GM21723 (cell line): ENCODE measurements at regions not wholly inside any gene's neighbourhood (a gene's known extent, or its start where the extent isn't known, plus 50 kb on each side); places are given as distances from the start of the nearest gene placed in this dataset.

Experiments
- ATAC-seq: cut with Tn5 transposase; IDR thresholded peaks from one replicate; pipeline ENCODE4 v1.9.1; 2021; ENCODE audit warnings: mild to moderate bottlenecking, moderate library complexity; ENCODE audit not compliant: unreplicated experiment

DNA sequence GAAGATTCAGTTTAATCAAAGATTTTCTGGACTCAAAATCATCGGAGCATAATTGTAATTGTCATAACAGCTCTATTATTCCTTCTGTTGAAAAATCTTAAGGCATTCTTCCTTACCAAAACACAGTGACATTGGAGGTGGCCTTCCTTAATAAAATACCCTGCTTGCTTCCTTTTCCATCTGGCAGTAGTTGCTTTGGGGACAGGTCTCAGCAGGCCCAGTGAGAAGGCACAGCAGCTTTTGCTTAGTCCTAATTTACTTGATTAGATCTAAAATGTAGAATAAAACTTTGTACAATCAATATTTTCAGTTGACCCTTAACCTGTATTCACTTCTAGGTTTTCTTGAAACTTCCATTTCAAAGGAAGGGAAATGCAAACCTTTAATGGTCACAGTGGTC, 471.6 kb downstream of the PCDH20 start:
- ATAC-seq: no peak

DNA sequence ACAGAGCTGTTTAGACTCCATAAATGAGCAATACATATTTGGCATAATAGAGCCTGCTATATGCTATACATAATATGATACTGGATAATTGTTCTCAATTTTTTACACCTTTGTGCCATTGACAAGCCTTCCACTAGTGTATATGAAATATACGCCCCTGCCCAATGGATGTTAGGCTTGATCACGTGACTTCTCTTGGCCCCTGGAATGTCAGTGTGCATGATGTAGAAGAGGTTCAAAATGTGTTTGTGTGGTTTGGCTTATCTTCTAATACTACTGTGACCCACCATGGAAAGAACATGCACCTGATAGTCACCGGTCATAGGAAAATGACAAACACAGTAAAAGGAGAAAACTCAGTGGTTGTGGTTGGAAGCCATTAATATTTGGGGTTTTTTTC, 479.4 kb downstream of the PCDH20 start:
- no peak for ATAC-seq

DNA sequence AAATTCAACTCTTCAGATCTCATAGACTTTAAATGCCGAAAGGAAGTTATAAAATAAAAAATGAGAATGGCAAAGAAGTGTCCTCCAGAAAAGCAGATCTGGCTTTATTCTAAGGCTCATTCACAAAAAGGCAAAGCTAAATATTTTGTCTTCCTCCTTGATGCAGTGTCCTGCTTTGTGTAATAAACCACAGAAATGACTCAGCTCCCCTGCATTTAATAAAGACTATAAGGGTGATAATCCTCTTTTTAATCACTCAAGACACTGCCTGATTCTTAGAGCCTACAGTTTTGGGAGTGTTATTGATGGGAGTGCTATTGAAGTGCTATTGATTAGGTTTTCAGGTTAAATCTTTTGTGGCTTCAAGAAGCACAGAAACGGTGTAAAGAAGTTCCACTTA, 482.0 kb downstream of the PCDH20 start:
- no peak for ATAC-seq

DNA sequence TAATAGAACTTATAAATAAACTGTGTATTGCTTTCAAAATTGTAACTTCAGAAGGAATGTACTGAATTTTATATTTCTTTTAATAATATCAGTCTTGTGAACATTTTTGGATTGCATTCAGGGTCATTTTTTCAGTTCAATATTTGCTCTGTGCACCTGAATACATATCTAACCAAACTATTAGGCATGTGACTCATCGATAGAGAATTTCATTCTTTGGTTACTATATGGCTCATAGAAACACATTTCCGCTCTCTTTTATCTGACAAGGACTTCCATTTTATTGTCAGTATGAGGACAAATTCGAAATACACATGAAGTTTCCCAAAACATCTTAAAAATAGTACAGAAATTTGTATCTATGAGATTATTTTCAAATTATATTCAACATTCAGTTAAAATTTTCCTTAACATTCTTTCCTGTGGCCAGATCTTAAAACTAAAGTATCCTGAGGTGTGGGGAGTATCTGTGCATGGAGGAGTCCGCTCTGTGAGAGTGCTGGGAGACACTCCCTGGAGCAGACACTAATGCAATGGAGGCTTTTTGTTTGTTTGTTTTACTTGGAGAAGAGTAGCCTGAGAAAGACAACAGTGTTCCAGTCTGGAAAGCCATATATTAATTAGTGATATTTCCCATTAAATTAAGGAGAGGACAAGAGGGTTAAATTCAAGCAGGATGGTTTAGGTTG, 483.6 kb downstream of the PCDH20 start:
- ATAC-seq: no peak

DNA sequence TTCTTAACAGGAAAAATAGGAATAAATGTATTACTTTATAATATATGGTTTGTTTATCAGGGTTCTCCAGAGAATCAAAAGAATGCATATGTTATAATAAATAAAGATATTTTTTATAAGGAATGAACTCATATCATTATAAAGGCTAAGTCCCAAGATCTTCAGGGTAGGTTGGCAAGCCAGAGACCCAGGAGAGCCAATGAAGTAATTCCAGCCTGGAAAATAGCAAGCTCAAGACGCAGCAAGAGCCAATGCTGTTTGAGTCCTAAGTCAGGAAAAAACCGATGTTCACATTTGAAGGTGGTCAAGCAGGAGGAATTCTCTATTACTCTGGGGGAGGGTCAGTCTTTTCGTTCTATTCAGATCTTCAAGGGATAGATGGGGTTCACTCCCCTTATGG, 490.0 kb downstream of the PCDH20 start:
- no peak for ATAC-seq

DNA sequence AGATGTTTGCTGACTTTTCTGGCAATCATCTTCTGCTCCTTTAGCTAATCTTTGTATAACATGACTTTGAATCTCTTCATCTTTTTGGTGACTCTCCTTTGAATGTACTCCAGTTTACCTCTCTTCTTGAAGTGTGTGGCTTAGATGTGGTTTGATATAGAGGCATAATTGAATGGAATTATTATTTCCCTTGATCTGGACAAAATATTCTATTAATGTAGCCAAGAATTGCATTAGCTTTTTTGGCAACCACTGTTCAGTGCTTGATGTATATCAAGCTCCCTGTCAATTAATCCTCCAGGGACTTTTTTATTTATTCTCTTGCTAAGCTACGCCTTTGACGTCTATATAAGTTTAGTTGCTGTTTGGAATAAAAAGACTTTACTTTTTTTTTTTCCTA, 490.8 kb downstream of the PCDH20 start:
- no peak for ATAC-seq

DNA sequence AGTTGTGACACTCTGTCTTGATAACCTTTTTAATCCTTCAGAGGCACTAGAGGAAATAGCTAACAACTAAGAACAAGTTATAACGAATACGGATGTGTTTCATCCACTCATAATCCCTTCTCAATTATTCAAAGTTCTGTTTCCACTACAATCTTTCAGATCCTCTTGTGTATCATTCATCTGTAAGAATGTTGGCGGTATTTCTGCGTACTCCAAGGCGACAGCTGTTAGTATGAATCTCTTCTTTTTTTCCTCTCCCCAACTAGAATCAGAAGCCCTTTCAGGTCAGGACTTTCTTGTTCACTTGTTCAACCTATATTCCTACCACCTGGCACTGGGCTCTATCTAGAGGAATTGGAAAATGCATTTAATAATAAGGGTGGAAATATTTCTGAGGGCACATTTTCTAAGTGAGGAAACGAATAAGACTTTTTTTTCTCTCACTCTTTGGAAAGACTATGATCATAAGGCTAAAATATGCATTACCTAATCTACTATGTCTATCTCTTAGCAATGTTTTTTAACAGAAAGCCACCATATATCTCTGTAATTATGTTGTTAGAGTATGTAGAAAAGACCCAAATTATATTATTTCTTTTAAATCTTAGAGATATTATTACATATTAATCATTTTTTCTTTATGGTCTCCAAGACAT, 492.9 kb downstream of the PCDH20 start:
- no peak for ATAC-seq

DNA sequence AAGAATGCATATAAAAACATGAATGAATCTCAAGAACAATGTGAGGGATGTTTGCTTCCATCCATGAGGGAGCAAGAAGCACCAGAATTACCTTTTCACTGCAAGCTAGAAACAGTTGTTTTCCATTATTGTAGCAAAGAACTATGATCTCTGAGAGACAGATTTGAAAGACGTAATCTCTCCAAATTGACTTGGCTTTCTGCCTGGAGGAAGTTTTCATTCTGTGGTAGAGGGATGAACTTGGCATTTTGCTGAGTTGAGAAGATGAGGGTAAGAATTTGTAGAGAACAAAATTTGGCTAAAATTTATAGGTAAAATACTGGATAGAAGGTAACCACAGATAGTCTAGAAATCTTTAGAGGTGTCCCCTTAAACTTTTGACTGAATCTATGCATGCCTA, 496.8 kb downstream of the TDRD3 start:
- no peak for ATAC-seq

DNA sequence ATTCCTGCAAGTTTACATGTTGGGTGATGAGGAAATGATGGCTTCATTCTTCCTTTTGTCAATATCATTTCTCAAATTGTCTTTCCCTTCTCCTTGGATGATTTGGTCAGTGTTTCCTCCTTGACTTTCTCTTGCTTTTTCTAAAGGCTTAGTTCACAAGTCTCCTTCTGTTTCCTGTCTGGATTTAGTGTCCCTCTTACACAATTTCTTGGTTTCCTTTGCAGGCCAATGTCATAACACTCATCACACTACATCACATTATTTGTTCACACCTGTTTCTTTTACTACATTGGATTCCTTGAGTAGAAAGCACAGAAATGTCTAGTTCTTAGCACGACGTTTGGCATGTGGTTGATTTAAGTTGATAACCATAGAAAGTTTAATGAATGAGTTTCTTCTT, 490.7 kb downstream of the TDRD3 start:
- ATAC-seq: no peak

DNA sequence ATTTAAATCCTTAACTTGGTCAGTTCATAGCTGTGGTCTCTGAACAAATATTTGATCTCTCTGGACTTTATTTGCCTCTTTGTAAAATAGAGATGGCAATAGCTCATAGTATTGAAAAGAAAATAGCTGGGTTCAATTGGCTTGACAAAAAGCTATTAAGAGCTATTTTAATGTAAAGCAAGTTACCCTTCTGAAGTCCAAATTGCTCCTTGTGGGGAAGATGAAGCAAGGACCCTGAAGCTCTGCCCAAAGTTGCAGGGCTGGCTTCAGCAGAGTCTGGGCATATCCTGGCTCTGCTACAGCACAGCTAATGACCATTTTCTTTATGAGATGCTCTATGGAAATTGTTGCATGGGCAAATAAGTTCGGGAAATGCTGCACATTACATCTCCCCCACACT, 484.5 kb downstream of the TDRD3 start:
- no peak for ATAC-seq

DNA sequence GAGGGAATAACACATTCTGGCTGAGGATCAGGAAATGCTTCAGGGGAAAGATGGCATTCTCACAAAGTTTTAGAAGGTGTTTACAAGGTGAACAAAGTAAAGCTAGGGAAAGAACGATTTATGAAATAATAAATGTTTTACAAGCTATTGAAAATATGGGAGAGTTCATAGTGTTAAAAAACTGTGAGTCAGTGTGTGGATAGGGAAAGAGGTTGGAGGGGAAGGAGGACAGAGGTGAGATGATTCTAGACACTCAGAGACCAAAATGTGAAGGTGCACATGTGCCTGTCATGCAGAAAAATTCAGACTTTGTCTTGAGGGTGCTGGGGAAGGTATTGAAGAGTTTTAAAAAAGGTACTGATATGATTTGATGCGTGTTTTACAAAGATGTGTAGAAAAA, 476.1 kb downstream of the TDRD3 start:
- no peak for ATAC-seq

DNA sequence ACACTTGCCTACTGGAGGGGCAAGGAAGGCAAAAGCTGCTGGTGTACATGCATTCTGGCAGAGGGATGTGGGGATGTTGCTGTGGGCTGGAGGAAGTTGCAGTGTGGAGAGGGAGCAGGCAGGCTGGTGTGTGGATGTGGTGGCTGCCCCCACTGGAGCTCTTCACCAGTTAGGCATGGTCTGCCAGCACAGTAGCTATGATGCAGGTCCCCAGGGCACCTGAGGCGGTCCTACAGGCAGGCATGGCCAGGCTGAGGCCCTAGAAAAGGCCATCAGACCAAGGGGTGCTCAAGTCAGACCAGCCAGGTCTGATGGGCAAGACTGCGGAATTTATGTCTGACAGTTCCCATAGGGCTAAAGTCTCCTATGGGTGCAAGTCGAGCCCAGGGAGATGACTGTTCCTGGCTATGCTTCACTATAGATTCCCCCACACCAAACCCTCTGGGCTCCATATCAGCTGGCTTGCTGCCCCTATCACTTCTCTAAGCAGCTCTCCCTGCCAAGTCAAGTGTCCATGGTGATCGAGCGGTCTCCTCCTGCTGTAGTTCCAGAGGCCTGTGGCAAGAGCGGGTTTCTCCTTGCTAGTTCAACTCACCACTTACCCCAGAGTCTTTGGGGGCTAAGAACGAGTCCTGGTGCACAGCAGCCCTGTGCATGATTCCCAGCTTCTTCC, 473.1 kb downstream of the TDRD3 start:
- ATAC-seq: no peak

DNA sequence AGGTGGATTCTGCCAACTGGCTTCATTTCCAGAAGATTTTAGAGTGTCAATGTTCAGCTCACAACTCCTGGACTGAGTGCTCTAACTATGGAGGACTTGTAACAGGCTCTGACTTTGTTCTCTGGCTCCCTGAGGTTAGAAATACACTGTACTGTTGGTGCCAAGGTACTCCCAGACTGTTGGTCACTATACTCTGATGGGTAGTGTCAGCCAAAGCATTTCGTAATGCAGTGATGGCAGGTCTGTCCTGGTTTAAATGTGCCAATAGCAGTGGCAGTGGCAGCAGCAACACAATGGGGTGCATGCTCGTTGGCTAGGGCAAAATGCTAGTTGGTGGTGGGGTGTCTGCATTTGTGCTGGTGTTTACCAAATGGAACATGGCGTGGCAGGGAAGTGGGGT, 472.2 kb downstream of the TDRD3 start:
- ATAC-seq: no peak

DNA sequence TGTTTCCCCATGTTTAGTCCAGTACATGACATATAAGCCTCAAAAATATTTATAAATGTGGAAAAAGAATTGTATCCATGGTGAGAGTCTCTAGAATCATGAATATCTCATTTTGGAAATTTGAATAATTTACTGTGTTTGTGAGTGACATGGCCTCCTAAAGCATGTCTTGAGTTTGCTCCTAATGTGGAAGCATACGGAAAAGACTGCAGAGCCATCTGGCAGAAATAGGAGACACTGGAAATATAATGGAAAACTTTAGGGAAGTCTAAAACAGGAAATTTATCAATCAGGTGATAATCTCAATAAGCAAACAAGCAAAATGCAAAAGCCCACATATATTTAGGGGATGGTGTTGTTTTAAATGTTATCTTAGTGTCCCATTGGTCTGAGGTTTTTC, 465.0 kb downstream of the TDRD3 start:
- no peak for ATAC-seq

DNA sequence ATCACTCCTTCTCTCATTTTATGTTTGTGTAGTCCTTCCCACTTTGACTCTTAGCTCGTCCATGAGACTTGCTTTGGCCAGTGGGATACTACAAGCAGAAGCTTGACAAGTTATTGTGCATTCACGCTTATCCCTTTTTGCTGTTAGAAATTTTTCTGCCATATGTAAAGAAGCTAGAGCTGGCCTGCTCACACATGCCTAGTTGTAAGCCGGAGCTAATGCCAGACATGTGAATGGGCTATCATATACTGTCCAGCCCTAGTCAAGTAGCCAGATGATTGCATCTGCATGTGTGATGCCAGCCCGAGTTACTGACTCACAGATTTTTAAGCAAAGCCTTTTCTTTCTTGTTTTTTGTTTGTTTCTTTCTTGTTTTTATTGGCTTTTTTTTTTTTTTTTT, 460.7 kb downstream of the TDRD3 start:
- no peak for ATAC-seq

DNA sequence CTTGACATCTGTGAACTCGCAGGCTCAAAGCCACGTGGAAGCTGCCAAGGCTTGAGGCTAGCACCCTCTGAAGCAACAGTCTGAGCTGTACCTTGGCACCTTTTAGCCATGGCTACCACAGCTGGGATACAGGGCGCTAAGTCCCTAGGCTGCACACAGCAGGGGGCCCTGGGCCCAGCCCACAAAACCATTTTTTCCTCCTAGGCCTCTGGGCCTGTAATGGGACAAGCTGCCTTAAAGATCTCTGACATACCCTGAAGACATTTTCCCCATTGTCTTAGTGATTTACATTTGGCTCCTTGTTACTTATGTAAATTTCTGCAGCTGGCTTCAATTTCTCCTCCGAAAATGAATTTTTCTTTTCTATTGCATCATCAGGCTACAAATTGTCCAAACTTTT, 455.9 kb downstream of the TDRD3 start:
- no peak for ATAC-seq

DNA sequence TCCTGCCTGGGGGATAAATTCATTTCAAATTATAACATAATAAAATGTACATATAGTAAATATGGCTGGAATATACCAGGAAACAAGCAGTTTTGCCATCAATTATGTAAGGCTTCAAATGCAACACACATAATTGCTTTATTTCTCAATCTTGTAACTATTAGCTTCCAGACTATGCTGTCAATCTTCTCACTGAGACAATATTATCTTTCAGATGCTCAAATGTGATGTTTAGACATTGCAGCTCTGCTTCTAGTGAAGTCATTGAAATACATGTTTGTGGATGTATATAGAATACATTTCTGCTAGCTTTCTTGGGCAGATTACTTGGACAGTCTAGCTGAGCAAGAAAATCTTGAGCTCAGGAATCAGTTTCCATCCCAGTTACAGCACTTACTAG, 454.4 kb downstream of the TDRD3 start:
- no peak for ATAC-seq

DNA sequence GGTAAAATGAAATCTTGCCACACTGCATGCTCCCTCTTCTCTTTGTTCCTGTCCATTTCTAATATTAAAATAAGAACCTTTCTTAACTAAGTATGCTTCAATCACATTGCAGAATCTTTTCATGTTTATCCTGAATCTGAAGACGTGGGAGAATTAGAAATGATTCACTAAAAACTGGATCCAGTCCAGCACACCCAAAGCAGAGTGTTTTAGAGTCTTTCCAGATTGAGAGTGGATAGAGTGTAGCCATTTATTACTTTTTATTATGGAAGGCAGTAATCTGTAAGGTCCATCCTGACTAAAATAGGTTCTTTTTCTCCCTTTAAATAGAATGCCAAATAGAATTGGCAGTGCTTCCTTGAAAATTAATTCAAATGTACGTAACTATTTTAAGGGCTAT, 453.5 kb downstream of the TDRD3 start:
- ATAC-seq: no peak

DNA sequence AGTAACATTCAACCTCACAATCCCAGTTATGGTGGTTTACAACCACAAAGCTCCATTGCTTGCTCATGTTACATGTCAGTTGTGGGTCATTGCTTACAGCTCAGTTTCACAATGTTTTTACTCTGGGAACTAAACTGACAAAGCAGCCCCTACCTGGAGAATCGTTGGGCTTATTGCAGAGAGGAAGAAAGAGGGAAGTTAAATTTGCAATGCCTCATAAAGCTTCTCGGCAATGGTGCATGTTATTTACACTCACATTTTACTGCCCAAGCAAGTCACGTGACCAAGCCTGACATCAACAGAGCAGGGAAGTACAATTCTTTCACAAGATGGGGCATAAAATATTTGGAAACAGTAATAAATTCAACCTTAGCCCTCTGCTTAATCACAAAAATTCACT, 441.6 kb downstream of the TDRD3 start:
- ATAC-seq: no peak

DNA sequence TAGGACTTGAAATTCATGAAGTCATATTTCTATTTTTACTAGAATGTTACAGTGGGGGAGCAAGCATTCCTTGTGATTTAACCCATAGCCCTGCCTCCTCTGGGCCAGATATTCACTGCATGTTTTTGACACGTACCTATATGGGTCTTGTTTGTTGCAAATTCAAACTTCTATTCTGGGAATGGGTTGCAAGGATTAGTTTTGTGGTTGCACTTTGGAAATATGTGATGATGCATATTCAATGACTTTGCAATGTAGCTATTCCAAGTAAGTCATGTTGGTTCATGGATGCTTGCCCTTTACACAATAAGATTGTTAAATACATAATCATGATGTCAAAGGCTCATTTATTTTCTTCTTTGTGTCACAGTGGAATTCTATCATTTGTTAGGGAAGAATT, 440.8 kb downstream of the TDRD3 start:
- no peak for ATAC-seq

DNA sequence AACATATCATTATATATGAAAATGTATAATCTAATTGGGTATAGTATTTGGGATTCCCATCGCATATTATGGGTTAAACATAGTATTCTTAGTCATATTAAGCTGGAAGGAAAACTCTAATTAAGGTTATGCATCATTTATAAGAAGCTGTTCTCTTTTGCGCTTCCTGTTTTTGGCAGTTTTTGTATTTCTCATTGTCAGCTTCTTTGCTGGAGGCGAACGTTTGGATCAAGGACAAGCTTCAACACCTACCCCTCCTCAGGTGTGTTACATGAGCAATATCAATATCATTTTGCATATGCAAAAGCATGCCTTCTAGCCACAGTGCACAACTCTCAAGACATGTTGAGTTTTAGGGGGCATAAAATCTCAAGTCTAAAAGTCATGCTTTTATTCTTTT, 439.8 kb downstream of the TDRD3 start:
- ATAC-seq: no peak

DNA sequence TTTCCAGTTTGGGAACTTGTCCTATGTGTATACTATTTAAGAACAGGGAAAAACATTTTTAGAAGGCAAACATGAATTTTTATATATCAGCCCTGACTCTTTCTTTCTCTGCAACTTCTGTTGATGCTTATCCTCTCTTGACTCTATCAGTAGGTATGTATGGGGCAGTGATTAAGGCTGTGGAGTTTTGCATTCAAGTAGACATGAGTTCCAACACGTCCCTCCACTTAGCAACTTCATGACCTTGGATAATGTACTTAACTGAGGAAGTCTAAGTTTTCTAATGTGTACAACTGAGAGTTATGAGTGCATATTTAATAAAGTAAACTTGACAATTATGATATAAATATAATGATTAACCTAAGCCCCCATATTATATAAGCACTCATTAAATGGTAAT, 414.6 kb downstream of the TDRD3 start:
- no peak for ATAC-seq
